C4-2B (cell line): ENCODE measurements at regions not wholly inside any gene's neighbourhood (a gene's known extent, or its start where the extent isn't known, plus 50 kb on each side); places are given as distances from the start of the nearest gene placed in this dataset.

Experiments
- H3K27ac ChIP-seq: fragments of 450-650 bp; 2 replicates; pipeline ENCODE4 v1.5.1; 2017
- ZFX ChIP-seq: fragments of 450-650 bp; IDR thresholded peaks from 2 replicates; pipeline ENCODE4 v1.6.1; 2017
- TF ChIP-seq, protein P1 (sequence below): fragments of 450-650 bp; conservative IDR thresholded peaks from 2 replicates; pipeline ENCODE4 v1.5.1; 2017; ENCODE audit warnings: mild to moderate bottlenecking

DNA sequence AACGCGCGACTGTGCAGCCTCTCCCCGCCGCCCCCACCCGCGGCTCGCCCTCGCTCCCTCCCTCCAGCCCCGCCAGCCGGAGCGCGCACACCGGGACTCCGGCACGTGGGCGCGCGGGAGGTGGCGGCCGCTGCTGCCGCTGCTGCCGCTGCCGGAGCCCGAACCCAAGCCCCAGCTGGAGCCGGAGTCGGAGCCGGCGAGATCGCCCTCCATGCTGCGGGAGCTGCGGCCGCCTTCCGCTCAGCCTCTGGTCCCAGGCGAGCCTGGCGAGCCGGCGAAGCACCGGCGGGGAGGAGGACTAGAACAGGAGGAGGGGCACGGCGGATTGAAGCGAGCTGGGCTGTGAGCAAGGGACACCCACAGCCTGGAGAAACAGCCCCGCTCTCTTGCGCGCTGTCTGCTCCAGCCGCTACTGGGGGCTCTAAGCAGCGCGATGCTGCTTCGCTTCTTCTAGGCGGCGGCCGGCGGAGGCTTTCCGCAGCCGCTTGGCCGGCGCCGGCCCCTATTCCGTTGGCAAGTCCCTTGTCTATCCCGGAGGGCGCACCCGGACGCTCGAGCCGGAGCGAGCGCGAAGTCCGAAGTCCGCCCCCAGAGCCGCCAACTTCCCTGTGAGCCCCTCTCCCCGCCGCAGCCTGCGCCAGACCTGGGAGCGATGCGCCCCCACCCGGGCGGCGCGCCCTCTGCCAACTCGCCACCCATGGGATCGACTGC, 598.7 kb upstream of the SGCD start:
- TF ChIP-seq, protein P1, sequence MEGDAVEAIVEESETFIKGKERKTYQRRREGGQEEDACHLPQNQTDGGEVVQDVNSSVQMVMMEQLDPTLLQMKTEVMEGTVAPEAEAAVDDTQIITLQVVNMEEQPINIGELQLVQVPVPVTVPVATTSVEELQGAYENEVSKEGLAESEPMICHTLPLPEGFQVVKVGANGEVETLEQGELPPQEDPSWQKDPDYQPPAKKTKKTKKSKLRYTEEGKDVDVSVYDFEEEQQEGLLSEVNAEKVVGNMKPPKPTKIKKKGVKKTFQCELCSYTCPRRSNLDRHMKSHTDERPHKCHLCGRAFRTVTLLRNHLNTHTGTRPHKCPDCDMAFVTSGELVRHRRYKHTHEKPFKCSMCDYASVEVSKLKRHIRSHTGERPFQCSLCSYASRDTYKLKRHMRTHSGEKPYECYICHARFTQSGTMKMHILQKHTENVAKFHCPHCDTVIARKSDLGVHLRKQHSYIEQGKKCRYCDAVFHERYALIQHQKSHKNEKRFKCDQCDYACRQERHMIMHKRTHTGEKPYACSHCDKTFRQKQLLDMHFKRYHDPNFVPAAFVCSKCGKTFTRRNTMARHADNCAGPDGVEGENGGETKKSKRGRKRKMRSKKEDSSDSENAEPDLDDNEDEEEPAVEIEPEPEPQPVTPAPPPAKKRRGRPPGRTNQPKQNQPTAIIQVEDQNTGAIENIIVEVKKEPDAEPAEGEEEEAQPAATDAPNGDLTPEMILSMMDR = no peak
- no peak for TF ChIP-seq ZFX

GRCh38 chr5:155728857-155729683, 597.9 kb upstream of the SGCD start:
- TF ChIP-seq, protein P1 = no peak
- TF ChIP-seq ZFX = no peak
- no peak overlapping the region for H3K27ac ChIP-seq

More for the DNA sequence above, 598.7 kb upstream of the SGCD start:
- no peak overlapping the region for H3K27ac ChIP-seq

DNA sequence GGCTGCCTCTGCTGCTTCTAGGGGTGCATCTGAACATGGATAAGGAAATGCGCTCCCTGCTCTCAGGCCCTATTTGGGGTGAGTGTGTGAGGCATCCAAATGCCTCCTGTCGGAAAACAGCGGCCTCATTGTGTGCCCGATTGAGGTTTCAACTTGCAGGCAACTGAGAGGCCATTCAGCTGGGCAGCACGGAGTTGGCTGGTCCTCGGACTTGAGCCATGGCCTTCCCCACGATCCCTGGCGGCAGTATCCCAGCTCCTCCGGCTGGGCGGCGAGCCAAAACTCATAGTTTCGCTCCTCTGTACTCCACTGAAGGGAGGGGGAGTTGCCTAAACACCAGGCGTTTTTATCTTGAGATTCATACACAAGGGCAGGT, 597.3 kb upstream of the SGCD start:
- TF ChIP-seq, protein P1 = no peak
- TF ChIP-seq ZFX = no peak
- no peak overlapping the region for H3K27ac ChIP-seq

- TF ChIP-seq, protein P1 = no peak
- no peak for TF ChIP-seq ZFX
- H3K27ac ChIP-seq = no peak overlapping the region
Measured at GRCh38 chr5:155732587-155733376, 594.2 kb upstream of the SGCD start.

DNA sequence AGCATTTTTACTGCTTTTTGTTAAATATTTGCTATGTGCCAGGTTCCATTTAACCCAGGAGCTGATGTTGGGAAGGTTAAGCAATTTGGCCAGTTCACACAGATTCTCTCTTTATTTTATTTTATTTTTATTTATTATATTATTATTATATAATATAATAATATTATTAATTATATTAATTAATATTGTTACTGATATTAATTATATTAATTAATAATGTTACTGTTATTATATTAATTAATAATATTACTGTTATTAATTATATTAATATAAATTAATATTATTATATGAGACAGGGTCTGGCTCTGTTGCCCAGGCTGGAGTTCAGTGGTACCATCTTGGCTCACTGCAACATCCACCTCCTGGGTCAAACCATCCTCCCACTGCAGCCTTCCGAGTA, 593.0 kb upstream of the SGCD start:
- no peak for TF ChIP-seq ZFX
- TF ChIP-seq, protein P1 = no peak

GRCh38 chr5:155735388-155735787, 591.6 kb upstream of the SGCD start:
- TF ChIP-seq, protein P1 = no peak
- no peak for TF ChIP-seq ZFX
- no peak overlapping the region for H3K27ac ChIP-seq

More for the DNA sequence above, 593.0 kb upstream of the SGCD start:
- H3K27ac ChIP-seq = no peak overlapping the region

DNA sequence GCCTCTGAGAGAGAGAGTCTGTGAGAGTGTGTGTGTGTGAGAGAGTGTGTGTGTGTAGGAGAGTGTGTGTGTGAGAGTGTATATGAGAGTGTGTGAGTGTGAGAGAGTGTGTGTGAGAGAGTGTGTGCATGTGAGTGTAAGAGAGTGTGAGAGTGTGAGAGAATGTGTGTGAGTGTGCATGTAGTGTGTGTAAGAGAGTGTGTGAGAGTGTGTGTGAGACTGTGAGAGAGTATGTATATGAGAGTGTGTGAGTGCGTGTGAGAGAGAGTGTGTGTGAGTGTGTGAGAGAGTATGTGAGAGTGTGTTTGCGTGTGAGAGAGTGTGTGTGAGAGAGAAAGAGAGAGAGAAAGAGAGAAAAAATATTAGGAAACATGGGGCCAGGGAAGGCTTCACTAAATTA, 588.3 kb upstream of the SGCD start:
- TF ChIP-seq ZFX = no peak
- TF ChIP-seq, protein P1 = no peak
- H3K27ac ChIP-seq = no peak overlapping the region
